ENCODE measurements at regions not wholly inside any gene's neighbourhood (a gene's known extent, or its start where the extent isn't known, plus 50 kb on each side); places are given as distances from the start of the nearest gene placed in this dataset.
"Not testable (repeated sequence)": the region's sequence is repeated elsewhere in the genome, so short reads cannot be mapped to it uniquely, and the experiment has no call there.

GRCh38 chr6:19979059-19979458 is 141.9 kb downstream of the ID4 start:
- DNase-seq = no peak

GRCh38 chr6:19979986-19980385 is 142.8 kb downstream of the ID4 start:
- no peak for DNase-seq

- DNase-seq = no peak
These were observed 146.2 kb downstream of the ID4 start for GRCh38 chr6:19983374-19983773.

GRCh38 chr6:19986691-19987438 is 149.7 kb downstream of the ID4 start:
- no peak for DNase-seq

GRCh38 chr6:19988555-19988954 is 151.4 kb downstream of the ID4 start:
- DNase-seq = no peak

GRCh38 chr6:19991176-19991575 is 154.0 kb downstream of the ID4 start:
- DNase-seq = no peak

- no peak for DNase-seq
These were observed 157.7 kb downstream of the ID4 start for GRCh38 chr6:19994909-19995308.

- DNase-seq = no peak
These were observed 158.5 kb downstream of the ID4 start for GRCh38 chr6:19995575-19996257.

GRCh38 chr6:19997104-19997503 is 159.9 kb downstream of the ID4 start:
- DNase-seq = no peak

GRCh38 chr6:19998541-19998940 is 161.4 kb downstream of the ID4 start:
- no peak for DNase-seq

- DNase-seq = no peak
These were observed 162.4 kb downstream of the ID4 start for GRCh38 chr6:19999319-20000191.

GRCh38 chr6:20001286-20001685 is 164.1 kb downstream of the ID4 start:
- DNase-seq = no peak

- no peak for DNase-seq
These were observed 168.9 kb downstream of the ID4 start for GRCh38 chr6:20006037-20006436.

GRCh38 chr6:20008131-20008530 is 171.0 kb downstream of the ID4 start:
- DNase-seq = no peak

- no peak for DNase-seq
These were observed 176.1 kb downstream of the ID4 start for GRCh38 chr6:20013066-20013861.

- DNase-seq = no peak
These were observed 177.3 kb downstream of the ID4 start for GRCh38 chr6:20014508-20014907.

- no peak for DNase-seq
These were observed 183.4 kb downstream of the ID4 start for GRCh38 chr6:20020526-20020925.

GRCh38 chr6:20021795-20022194 is 184.6 kb downstream of the ID4 start:
- no peak for DNase-seq

GRCh38 chr6:20023549-20024315 is 186.6 kb downstream of the ID4 start:
- DNase-seq = not testable (repeated sequence)

GRCh38 chr6:20024316-20024673 is 187.1 kb downstream of the ID4 start:
- no peak for DNase-seq

- DNase-seq = no peak
These were observed 187.3 kb downstream of the MBOAT1 start for GRCh38 chr6:20024978-20025377.

- no peak for DNase-seq
These were observed 186.6 kb downstream of the MBOAT1 start for GRCh38 chr6:20025681-20026080.

Data from NCI-H1092 (cell line).